AG09319 (cell line): ENCODE measurements at regions not wholly inside any gene's neighbourhood (a gene's known extent, or its start where the extent isn't known, plus 50 kb on each side); places are given as distances from the start of the nearest gene placed in this dataset.

ENCODE experiments used
- DNase-seq: peaks from one replicate; pipeline ENCODE4 v3.0.0-alpha.2; 2010; ENCODE audit warnings: low read depth; ENCODE audit errors: extremely low read depth
- CTCF ChIP-seq: IDR thresholded peaks from 2 replicates; pipeline ENCODE4 v1.5.1; 2011; ENCODE audit warnings: low read depth, mild to moderate bottlenecking, inconsistent platforms, low read length, moderate library complexity

GRCh38 chr2:226403369-226403768, 396.3 kb downstream of the IRS1 start:
- no peak for TF ChIP-seq CTCF
- DNase-seq: no peak

GRCh38 chr2:226399006-226399405, 400.6 kb downstream of the IRS1 start:
- no peak for TF ChIP-seq CTCF
- no peak for DNase-seq

GRCh38 chr2:226398580-226398979, 401.0 kb downstream of the IRS1 start:
- peak; percentile 25 for DNase-seq
- TF ChIP-seq CTCF: no peak

GRCh38 chr2:226396541-226396940, 403.1 kb downstream of the IRS1 start:
- no peak for DNase-seq
- no peak for TF ChIP-seq CTCF

GRCh38 chr2:226387499-226387942, 412.1 kb downstream of the IRS1 start:
- TF ChIP-seq CTCF: no peak
- DNase-seq: no peak

- DNase-seq: no peak
- TF ChIP-seq CTCF: no peak
Measured at GRCh38 chr2:226383461-226383860, 416.2 kb downstream of the IRS1 start.

- DNase-seq: no peak
- TF ChIP-seq CTCF: no peak
Measured at GRCh38 chr2:226380679-226381078, 418.9 kb downstream of the IRS1 start.
